ENCODE measurements at regions not wholly inside any gene's neighbourhood (a gene's known extent, or its start where the extent isn't known, plus 50 kb on each side); places are given as distances from the start of the nearest gene placed in this dataset.

- TF ChIP-seq CTCF (optimal IDR thresholded peaks at IDR 0.05 in 1 of 3, IDR thresholded peaks at IDR 0.05 in 1 of 3, conservative IDR thresholded peaks at IDR 0.05 in 1 of 3; ENCODE audit: extremely low read depth in 1 of 3, insufficient read depth in 2 of 3, low read length in 3 of 3) (no peak), EZH2 (IDR thresholded peaks at IDR 0.05; ENCODE audit: low read length) (no peak)
Observed at GRCh38 chr4:66339007-66339406, 668.7 kb upstream of the EPHA5 start.

Measured in keratinocyte (primary cell).